Neural cell (in vitro differentiated cells): ENCODE measurements at regions not wholly inside any gene's neighbourhood (a gene's known extent, or its start where the extent isn't known, plus 50 kb on each side); places are given as distances from the start of the nearest gene placed in this dataset.

Source experiments
- H2AFZ ChIP-seq: fragments of 200-600, 300-800 bp; sonication (generic), shearing (Covaris generic); 2 replicates; pipeline ENCODE4 v1.6.0; 2014; ENCODE audit warnings: low read depth, mild to moderate bottlenecking, antibody characterized with exemption, low read length, moderate library complexity
- H3F3A ChIP-seq: fragments of 200-600 bp; shearing (Covaris generic); 2 replicates; pipeline ENCODE4 v1.6.1; 2016; ENCODE audit warnings: mild to moderate bottlenecking, moderate library complexity, mixed read lengths, antibody characterized with exemption, low read length; ENCODE audit not compliant: insufficient read depth, poor library complexity, severe bottlenecking
- H3K27ac ChIP-seq: fragments of 200-600, 300-800 bp; sonication (generic), shearing (Covaris generic); 2 replicates; pipeline ENCODE4 v1.5.1; 2014; ENCODE audit warnings: mild to moderate bottlenecking, low read length, moderate library complexity
- H3K27me3 ChIP-seq: fragments of 300-800, 200-600 bp; sonication (generic), shearing (Covaris generic); 2 replicates; pipeline ENCODE4 v1.6.0; 2014; ENCODE audit warnings: mild to moderate bottlenecking, low read depth, low read length, moderate library complexity; ENCODE audit not compliant: insufficient read depth
- H3K36me3 ChIP-seq: fragments of 300-800, 200-600 bp; sonication (generic), shearing (Covaris generic); 2 replicates; pipeline ENCODE4 v1.5.1; 2014; ENCODE audit warnings: mild to moderate bottlenecking, antibody characterized with exemption, low read length, moderate library complexity; ENCODE audit not compliant: insufficient read depth
- H3K4me2 ChIP-seq: fragments of 300-800, 200-600 bp; sonication (generic), shearing (Covaris generic); 2 replicates; pipeline ENCODE4 v1.6.0; 2014; ENCODE audit warnings: mild to moderate bottlenecking, low read length
- H3K4me3 ChIP-seq: fragments of 300-800, 200-600 bp; sonication (generic), shearing (Covaris generic); 2 replicates; pipeline ENCODE4 v1.5.1; 2014; ENCODE audit warnings: mild to moderate bottlenecking, low read length, moderate library complexity
- H3K79me2 ChIP-seq: fragments of 200-600 bp; shearing (Covaris generic); replicated peaks from 2 replicates; pipeline ENCODE4 v1.6.0; 2014; ENCODE audit warnings: mild to moderate bottlenecking, low read length, moderate library complexity; ENCODE audit not compliant: insufficient read depth
- H3K9ac ChIP-seq: fragments of 300-800, 200-600 bp; sonication (generic), shearing (Covaris generic); 2 replicates; pipeline ENCODE4 v1.6.1; 2016; ENCODE audit warnings: mild to moderate bottlenecking, low read length, mixed read lengths
- H3K9me2 ChIP-seq: fragments of 200-600 bp; shearing (Covaris generic); 2 replicates; pipeline ENCODE4 v1.6.1; 2016; ENCODE audit warnings: mild to moderate bottlenecking, low read length, mixed read lengths; ENCODE audit not compliant: insufficient read depth
- H3K9me3 ChIP-seq: fragments of 200-600, 300-800 bp; sonication (generic), shearing (Covaris generic); 2 replicates; pipeline ENCODE4 v1.6.1; 2016; ENCODE audit warnings: mild to moderate bottlenecking, mixed run types, low read length, moderate library complexity, mixed read lengths
- H4K20me1 ChIP-seq: fragments of 200-600 bp; shearing (Covaris generic); 2 replicates; pipeline ENCODE4 v1.6.1; 2016; ENCODE audit warnings: mild to moderate bottlenecking, mixed run types; ENCODE audit not compliant: insufficient read depth
- EP300 ChIP-seq: fragments of 450-650 bp; conservative IDR thresholded peaks from 2 replicates; pipeline ENCODE4 v1.6.1; 2014; ENCODE audit warnings: antibody characterized with exemption, mild to moderate bottlenecking, moderate library complexity; ENCODE audit not compliant: poor library complexity, severe bottlenecking
- EZH2 ChIP-seq: fragments of 200-600, 300-800 bp; shearing (Covaris generic), sonication (generic); IDR thresholded peaks from 2 replicates; pipeline ENCODE4 v1.6.1; 2014; ENCODE audit warnings: antibody characterized with exemption, low read length, borderline replicate concordance, mild to moderate bottlenecking; ENCODE audit not compliant: insufficient read depth, poor library complexity, severe bottlenecking
- MXI1 ChIP-seq: fragments of 450-650 bp; conservative IDR thresholded peaks from 2 replicates; pipeline ENCODE4 v1.6.1; 2014; ENCODE audit warnings: antibody characterized with exemption, mild to moderate bottlenecking; ENCODE audit not compliant: poor library complexity, severe bottlenecking
- POLR2AphosphoS5 ChIP-seq: IDR thresholded peaks from 2 replicates; pipeline ENCODE4 v1.6.1; 2012
- RAD21 ChIP-seq: fragments of 450-650 bp; conservative IDR thresholded peaks from 2 replicates; pipeline ENCODE4 v1.6.1; 2014; ENCODE audit warnings: antibody characterized with exemption, mild to moderate bottlenecking, moderate library complexity
- SMC3 ChIP-seq: fragments of 450-650 bp; conservative IDR thresholded peaks from 2 replicates; pipeline ENCODE4 v1.6.1; 2014; ENCODE audit warnings: antibody characterized with exemption, mild to moderate bottlenecking, moderate library complexity; ENCODE audit not compliant: poor library complexity
- TAF1 ChIP-seq: IDR thresholded peaks from 2 replicates; pipeline ENCODE4 v1.6.1; 2012; ENCODE audit warnings: low read depth
- TF ChIP-seq, protein P1 (sequence below): IDR thresholded peaks from 2 replicates; pipeline ENCODE4 v1.6.1; 2012; ENCODE audit warnings: borderline replicate concordance
- TF ChIP-seq, protein P2 (sequence below): fragments of 450-650 bp; IDR thresholded peaks from 2 replicates; pipeline ENCODE4 v1.5.1; 2014; ENCODE audit warnings: antibody characterized with exemption, mild to moderate bottlenecking, moderate library complexity; ENCODE audit not compliant: poor library complexity, severe bottlenecking

DNA sequence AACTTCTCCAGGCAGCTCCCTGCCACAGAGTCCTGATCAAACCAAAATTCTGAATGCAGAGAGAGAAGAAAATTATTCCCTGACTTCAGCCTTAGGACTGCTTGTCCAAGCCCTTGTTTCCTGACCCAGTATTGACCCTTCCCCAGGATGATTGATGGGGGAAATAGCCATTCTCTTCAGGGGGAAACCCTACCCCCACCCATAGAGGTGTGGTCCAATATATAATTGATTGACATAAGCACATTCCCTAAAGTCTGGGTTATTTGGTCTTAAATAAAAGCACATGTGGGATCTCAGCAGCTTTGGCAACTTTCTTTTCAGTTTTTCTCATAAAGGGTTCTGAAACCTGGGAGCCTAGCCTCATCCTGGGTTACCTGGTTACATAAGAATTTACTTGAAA is 201.2 kb upstream of the DDHD1 start:
- no peak overlapping the region for H3K4me3 ChIP-seq
- no peaks in the 10 kb centered on the region for H3K9me2 ChIP-seq
- H3K79me2 ChIP-seq = no peaks in the 10 kb centered on the region
- no peak overlapping the region for H3K27ac ChIP-seq
- no peaks in the 10 kb centered on the region for H3K27me3 ChIP-seq
- H3K9me3 ChIP-seq = no peaks in the 10 kb centered on the region
- no peaks in the 10 kb centered on the region for H3K36me3 ChIP-seq
- H4K20me1 ChIP-seq = no peaks in the 10 kb centered on the region
- no peaks in the 10 kb centered on the region for H3F3A ChIP-seq
- no peak overlapping the region for H3K9ac ChIP-seq
- TF ChIP-seq EZH2 (no peak), SMC3 (no peak), MXI1 (no peak), EP300 (no peak), TAF1 (no peak)
- TF ChIP-seq, protein P1, sequence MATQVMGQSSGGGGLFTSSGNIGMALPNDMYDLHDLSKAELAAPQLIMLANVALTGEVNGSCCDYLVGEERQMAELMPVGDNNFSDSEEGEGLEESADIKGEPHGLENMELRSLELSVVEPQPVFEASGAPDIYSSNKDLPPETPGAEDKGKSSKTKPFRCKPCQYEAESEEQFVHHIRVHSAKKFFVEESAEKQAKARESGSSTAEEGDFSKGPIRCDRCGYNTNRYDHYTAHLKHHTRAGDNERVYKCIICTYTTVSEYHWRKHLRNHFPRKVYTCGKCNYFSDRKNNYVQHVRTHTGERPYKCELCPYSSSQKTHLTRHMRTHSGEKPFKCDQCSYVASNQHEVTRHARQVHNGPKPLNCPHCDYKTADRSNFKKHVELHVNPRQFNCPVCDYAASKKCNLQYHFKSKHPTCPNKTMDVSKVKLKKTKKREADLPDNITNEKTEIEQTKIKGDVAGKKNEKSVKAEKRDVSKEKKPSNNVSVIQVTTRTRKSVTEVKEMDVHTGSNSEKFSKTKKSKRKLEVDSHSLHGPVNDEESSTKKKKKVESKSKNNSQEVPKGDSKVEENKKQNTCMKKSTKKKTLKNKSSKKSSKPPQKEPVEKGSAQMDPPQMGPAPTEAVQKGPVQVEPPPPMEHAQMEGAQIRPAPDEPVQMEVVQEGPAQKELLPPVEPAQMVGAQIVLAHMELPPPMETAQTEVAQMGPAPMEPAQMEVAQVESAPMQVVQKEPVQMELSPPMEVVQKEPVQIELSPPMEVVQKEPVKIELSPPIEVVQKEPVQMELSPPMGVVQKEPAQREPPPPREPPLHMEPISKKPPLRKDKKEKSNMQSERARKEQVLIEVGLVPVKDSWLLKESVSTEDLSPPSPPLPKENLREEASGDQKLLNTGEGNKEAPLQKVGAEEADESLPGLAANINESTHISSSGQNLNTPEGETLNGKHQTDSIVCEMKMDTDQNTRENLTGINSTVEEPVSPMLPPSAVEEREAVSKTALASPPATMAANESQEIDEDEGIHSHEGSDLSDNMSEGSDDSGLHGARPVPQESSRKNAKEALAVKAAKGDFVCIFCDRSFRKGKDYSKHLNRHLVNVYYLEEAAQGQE = no peak
- H2AFZ ChIP-seq = no peak overlapping the region
- no peak overlapping the region for H3K4me2 ChIP-seq

DNA sequence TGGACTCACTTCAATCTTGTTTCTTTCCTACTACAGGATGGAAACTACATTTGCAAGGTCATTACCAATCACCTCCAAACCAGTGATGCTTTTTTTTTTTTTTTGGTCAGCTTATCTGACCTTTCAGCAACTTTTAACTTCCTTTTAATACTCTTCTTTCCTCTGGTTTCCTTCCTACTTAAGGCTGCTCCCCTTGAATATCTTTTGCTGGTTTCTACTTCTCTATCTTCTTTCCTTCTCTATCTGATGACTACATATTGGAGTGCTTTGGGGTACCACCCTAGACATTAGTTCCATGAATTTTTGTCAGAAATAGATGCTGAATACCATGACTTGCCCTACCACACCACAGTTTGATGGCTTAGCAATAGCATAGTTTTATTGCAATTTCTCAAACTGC is 197.7 kb upstream of the DDHD1 start:
- H2AFZ ChIP-seq = no peak overlapping the region
- no peaks in the 10 kb centered on the region for H3K27me3 ChIP-seq
- no peaks in the 10 kb centered on the region for H4K20me1 ChIP-seq
- no peaks in the 10 kb centered on the region for H3K36me3 ChIP-seq
- H3K9me3 ChIP-seq = no peaks in the 10 kb centered on the region
- H3K79me2 ChIP-seq = no peaks in the 10 kb centered on the region
- no peaks in the 10 kb centered on the region for H3K9me2 ChIP-seq
- H3K27ac ChIP-seq = no peak overlapping the region
- TF ChIP-seq, protein P1 = no peak
- TF ChIP-seq MXI1 (no peak), RAD21 (no peak), TAF1 (no peak), EP300 (no peak), SMC3 (no peak), POLR2AphosphoS5 (no peak), EZH2 (no peak)
- TF ChIP-seq, protein P2, sequence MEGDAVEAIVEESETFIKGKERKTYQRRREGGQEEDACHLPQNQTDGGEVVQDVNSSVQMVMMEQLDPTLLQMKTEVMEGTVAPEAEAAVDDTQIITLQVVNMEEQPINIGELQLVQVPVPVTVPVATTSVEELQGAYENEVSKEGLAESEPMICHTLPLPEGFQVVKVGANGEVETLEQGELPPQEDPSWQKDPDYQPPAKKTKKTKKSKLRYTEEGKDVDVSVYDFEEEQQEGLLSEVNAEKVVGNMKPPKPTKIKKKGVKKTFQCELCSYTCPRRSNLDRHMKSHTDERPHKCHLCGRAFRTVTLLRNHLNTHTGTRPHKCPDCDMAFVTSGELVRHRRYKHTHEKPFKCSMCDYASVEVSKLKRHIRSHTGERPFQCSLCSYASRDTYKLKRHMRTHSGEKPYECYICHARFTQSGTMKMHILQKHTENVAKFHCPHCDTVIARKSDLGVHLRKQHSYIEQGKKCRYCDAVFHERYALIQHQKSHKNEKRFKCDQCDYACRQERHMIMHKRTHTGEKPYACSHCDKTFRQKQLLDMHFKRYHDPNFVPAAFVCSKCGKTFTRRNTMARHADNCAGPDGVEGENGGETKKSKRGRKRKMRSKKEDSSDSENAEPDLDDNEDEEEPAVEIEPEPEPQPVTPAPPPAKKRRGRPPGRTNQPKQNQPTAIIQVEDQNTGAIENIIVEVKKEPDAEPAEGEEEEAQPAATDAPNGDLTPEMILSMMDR = no peak
- no peak overlapping the region for H3K9ac ChIP-seq
- H3K4me2 ChIP-seq = no peak overlapping the region
- no peaks in the 10 kb centered on the region for H3F3A ChIP-seq
- H3K4me3 ChIP-seq = no peak overlapping the region
